Endodermal cell (in vitro differentiated cells): ENCODE measurements at regions not wholly inside any gene's neighbourhood (a gene's known extent, or its start where the extent isn't known, plus 50 kb on each side); places are given as distances from the start of the nearest gene placed in this dataset.
A peak's percentile ranks its signal among the peaks of the same experiment; 100 is the strongest.
"Not testable (repeated sequence)": the region's sequence is repeated elsewhere in the genome, so short reads cannot be mapped to it uniquely, and the experiment has no call there.

Experiments
- DNase-seq: peaks from one replicate; pipeline ENCODE4 v3.0.0-alpha.2; 2017
- H3K27ac ChIP-seq: 2 replicates; pipeline ENCODE4 v1.5.1; 2013; ENCODE audit warnings: mild to moderate bottlenecking, low read depth, low read length, moderate library complexity
- H3K27me3 ChIP-seq: 2 replicates; pipeline ENCODE4 v1.6.1; 2013; ENCODE audit warnings: mild to moderate bottlenecking, low read length, moderate library complexity; ENCODE audit not compliant: insufficient read depth, control insufficient read depth, poor library complexity, severe bottlenecking
- H3K36me3 ChIP-seq: 2 replicates; pipeline ENCODE4 v1.7.0; 2013; ENCODE audit warnings: mild to moderate bottlenecking, low read length, moderate library complexity; ENCODE audit not compliant: control insufficient read depth, insufficient read depth
- H3K4me1 ChIP-seq: one replicate; pipeline ENCODE4 v1.7.0; 2013; ENCODE audit warnings: low read length; ENCODE audit not compliant: control insufficient read depth, insufficient read depth
- H3K4me3 ChIP-seq: 2 replicates; pipeline ENCODE4 v1.5.1; 2013; ENCODE audit warnings: mild to moderate bottlenecking, low read length, moderate library complexity
- H3K9ac ChIP-seq: 2 replicates; pipeline ENCODE4 v1.6.1; 2013; ENCODE audit warnings: mild to moderate bottlenecking, low read length, moderate library complexity; ENCODE audit not compliant: poor library complexity, severe bottlenecking; ENCODE audit errors: extremely low read depth
- H3K9me3 ChIP-seq: 2 replicates; pipeline ENCODE4 v1.6.1; 2013; ENCODE audit warnings: mild to moderate bottlenecking, low read length, moderate library complexity; ENCODE audit not compliant: control insufficient read depth
- H3K27ac Mint-ChIP-seq: 2 replicates; pipeline ENCODE4 v1.8.0; 2020; ENCODE audit warnings: mixed read lengths
- H3K27me3 Mint-ChIP-seq: 2 replicates; pipeline ENCODE4 v1.8.0; 2021; ENCODE audit warnings: mild to moderate bottlenecking, mixed read lengths; ENCODE audit not compliant: insufficient read depth
- H3K36me3 Mint-ChIP-seq: 2 replicates; pipeline ENCODE4 v1.8.0; 2020; ENCODE audit warnings: low read depth, mixed read lengths
- H3K4me1 Mint-ChIP-seq: 2 replicates; pipeline ENCODE4 v1.8.0; 2020; ENCODE audit warnings: mixed read lengths
- H3K4me3 Mint-ChIP-seq: 2 replicates; pipeline ENCODE4 v1.8.0; 2020; ENCODE audit warnings: mild to moderate bottlenecking, moderate library complexity, mixed read lengths
- H3K9me3 Mint-ChIP-seq: 2 replicates; pipeline ENCODE4 v1.8.0; 2020; ENCODE audit warnings: mild to moderate bottlenecking, mixed read lengths
- WGBS, 2 experiments: methylation state at CpG; one replicate each; pipeline versions ENCODE4 v1.1.5 to v1.1.7; 2013; ENCODE audit warnings: missing lambda C conversion rate in 2 of 2, mixed read lengths in 1 of 2; ENCODE audit not compliant: insufficient coverage in 1 of 2, insufficient read length in 1 of 2; 5-methylcytosine and 5-hydroxymethylcytosine counted together
- TF ChIP-seq, protein P1 (sequence below): fragments of 200-600 bp; sonication (generic); conservative IDR thresholded peaks from 2 replicates; pipeline ENCODE4 v1.5.0; 2021; ENCODE audit warnings: antibody characterized with exemption, mild to moderate bottlenecking

- Histone ChIP-seq H3K27ac (no peak overlapping the region), H3K4me1 (peaks cover 3% of the 10 kb centered on the region), H3K27me3 (no peaks in the 10 kb centered on the region), H3K9me3 (no peaks in the 10 kb centered on the region), H3K9ac (no peak overlapping the region), H3K4me3 (no peak overlapping the region), H3K36me3 (no peaks in the 10 kb centered on the region)
- Mint-ChIP-seq H3K27ac (no peak overlapping the region), H3K9me3 (no peaks in the 10 kb centered on the region), H3K4me3 (no peak overlapping the region), H3K27me3 (no peaks in the 10 kb centered on the region), H3K36me3 (no peaks in the 10 kb centered on the region), H3K4me1 (peaks cover 7% of the 10 kb centered on the region)
- no peak for DNase-seq
- TF ChIP-seq, protein P1, sequence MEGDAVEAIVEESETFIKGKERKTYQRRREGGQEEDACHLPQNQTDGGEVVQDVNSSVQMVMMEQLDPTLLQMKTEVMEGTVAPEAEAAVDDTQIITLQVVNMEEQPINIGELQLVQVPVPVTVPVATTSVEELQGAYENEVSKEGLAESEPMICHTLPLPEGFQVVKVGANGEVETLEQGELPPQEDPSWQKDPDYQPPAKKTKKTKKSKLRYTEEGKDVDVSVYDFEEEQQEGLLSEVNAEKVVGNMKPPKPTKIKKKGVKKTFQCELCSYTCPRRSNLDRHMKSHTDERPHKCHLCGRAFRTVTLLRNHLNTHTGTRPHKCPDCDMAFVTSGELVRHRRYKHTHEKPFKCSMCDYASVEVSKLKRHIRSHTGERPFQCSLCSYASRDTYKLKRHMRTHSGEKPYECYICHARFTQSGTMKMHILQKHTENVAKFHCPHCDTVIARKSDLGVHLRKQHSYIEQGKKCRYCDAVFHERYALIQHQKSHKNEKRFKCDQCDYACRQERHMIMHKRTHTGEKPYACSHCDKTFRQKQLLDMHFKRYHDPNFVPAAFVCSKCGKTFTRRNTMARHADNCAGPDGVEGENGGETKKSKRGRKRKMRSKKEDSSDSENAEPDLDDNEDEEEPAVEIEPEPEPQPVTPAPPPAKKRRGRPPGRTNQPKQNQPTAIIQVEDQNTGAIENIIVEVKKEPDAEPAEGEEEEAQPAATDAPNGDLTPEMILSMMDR = no peak
- WGBS, 2 experiments = 91 to 100% methylated on average over 1 of the region's 1 CpG
Observed at GRCh38 chr4:66929748-66930147, 615.6 kb downstream of the CENPC start.

DNA sequence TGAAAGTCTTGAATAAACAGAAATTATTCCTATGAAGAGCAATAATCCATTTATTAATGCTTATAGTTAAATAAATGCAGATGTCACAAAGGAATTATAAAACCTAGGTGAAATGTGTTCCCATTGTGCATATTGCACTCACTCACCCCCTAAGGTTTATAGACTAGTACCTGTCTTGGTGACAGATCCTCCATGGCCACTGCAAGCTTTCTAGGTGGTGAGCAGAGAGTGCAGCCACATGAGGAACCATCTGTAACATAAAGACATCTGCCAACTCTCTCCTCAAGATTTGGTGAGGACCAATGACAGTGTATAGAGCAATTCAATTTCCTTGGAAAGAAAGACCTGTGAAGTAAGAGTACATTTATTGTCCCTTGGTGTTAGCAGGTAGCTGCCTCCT, 616.4 kb downstream of the CENPC start:
- H3K36me3 Mint-ChIP-seq, H3K27me3 Mint-ChIP-seq, H3K4me3 ChIP-seq, H3K27ac ChIP-seq, H3K9me3 Mint-ChIP-seq, H3K4me1 Mint-ChIP-seq, H3K9ac ChIP-seq, H3K27ac Mint-ChIP-seq, H3K9me3 ChIP-seq, H3K27me3 ChIP-seq, DNase-seq, H3K36me3 ChIP-seq, H3K4me3 Mint-ChIP-seq, H3K4me1 ChIP-seq: not testable (repeated sequence)

- Mint-ChIP-seq H3K4me1 (peaks cover 7% of the 10 kb centered on the region), H3K27me3 (no peaks in the 10 kb centered on the region), H3K36me3 (no peaks in the 10 kb centered on the region), H3K27ac (no peak overlapping the region), H3K9me3 (no peaks in the 10 kb centered on the region), H3K4me3 (no peak overlapping the region)
- Histone ChIP-seq H3K9me3 (no peaks in the 10 kb centered on the region), H3K36me3 (no peaks in the 10 kb centered on the region), H3K4me3 (peak overlapping the region; percentile 23), H3K27me3 (no peaks in the 10 kb centered on the region), H3K9ac (no peak overlapping the region), H3K4me1 (peaks cover 3% of the 10 kb centered on the region), H3K27ac (no peak overlapping the region)
- TF ChIP-seq, protein P1 = no peak
- WGBS, 2 experiments = 84 to 96% methylated on average over 3 of the region's 3 CpGs
- no peak for DNase-seq
Observed at GRCh38 chr4:66927937-66928336, 617.4 kb downstream of the CENPC start.

- no peaks in the 10 kb centered on the region for H3K27me3 ChIP-seq
- Mint-ChIP-seq H3K4me3 (no peak overlapping the region), H3K9me3 (no peaks in the 10 kb centered on the region), H3K27me3 (no peaks in the 10 kb centered on the region), H3K4me1 (peaks cover 7% of the 10 kb centered on the region), H3K36me3 (no peaks in the 10 kb centered on the region), H3K27ac (no peak overlapping the region)
- no peak overlapping the region for H3K27ac ChIP-seq
- DNase-seq = no peak
- 84% methylated on average over 2 of the region's 3 CpGs; no CpG with 5 or more reads in 1 of the 2 experiments for WGBS, 2 experiments
- H3K4me1 ChIP-seq = peaks cover 3% of the 10 kb centered on the region
- TF ChIP-seq, protein P1 = peak; percentile 63
- no peak overlapping the region for H3K9ac ChIP-seq
- H3K36me3 ChIP-seq = no peaks in the 10 kb centered on the region
- H3K4me3 ChIP-seq = no peak overlapping the region
- H3K9me3 ChIP-seq = no peaks in the 10 kb centered on the region
Observed at GRCh38 chr4:66926687-66927086, 618.6 kb downstream of the CENPC start.
